GM19023 (cell line): ENCODE measurements at regions not wholly inside any gene's neighbourhood (a gene's known extent, or its start where the extent isn't known, plus 50 kb on each side); places are given as distances from the start of the nearest gene placed in this dataset.

ENCODE experiments used
- ATAC-seq: cut with Tn5 transposase; IDR thresholded peaks from one replicate; pipeline ENCODE4 v1.9.1; 2021; ENCODE audit warnings: mild to moderate bottlenecking, moderate library complexity; ENCODE audit not compliant: unreplicated experiment

DNA sequence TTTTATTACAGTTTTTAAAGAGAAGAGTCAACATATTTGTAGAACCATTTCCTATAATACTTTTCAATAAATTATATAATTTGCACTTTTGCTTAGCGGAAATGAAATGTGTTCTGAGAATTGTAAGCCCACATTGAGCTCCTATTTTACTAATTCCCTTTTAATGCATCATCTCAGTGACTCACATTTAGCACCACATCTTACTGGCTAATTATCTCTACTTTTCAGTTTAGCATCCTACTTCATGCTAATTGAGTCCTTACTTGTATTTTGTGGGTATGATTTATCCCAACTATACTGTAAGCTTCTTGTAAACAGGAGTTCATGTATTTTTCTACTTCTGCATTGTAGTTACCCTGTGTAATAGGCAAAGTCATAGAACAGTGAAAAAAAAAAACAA lies 67.5 kb downstream of the TMX1 start:
- no peak for ATAC-seq

DNA sequence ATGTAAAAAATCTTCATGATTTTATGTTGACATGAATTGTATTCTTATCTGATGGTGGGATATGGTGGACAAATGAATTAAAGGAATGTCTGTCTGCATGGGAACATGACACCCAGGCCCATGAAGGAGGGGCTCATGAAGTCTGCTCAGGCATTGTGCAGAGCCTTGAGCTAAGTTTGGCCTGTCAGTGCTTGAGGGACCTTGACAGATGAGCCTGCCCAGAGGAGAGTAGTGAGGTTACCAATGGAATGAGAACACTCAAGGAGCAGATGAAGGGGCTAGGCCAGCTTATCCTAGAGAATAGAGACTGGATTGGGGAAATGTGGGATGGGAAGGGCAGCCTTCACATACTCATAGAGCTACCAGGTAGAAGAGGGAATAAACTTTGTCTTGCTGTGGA lies 68.8 kb downstream of the TMX1 start:
- ATAC-seq, result no peak

DNA sequence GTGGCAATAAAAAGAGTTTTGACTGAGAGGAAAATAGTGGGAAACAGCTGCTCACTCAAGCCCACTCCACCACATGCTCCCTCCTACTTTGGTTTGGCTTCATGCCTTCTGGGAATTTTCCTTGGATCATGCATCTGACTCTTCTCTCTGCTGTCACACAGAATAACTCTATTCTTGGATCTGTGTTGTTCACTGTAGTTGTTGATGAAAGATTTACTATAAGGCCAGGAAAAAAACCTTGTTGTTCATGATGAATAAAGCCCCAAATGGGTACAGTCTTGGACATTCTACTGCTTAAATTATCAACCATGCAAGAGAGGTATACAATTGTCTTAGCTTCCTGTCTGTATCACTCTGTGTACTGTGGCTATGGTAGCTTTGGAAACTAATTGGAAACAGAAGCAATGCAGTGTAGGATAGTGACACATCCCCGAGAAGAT lies 70.5 kb downstream of the TMX1 start:
- ATAC-seq, result no peak

- ATAC-seq, result no peak
Observed at GRCh38 chr14:51314321-51315015, 74.4 kb downstream of the TMX1 start.

- ATAC-seq, result no peak
Observed at GRCh38 chr14:51317373-51317772, 77.3 kb downstream of the TMX1 start.

DNA sequence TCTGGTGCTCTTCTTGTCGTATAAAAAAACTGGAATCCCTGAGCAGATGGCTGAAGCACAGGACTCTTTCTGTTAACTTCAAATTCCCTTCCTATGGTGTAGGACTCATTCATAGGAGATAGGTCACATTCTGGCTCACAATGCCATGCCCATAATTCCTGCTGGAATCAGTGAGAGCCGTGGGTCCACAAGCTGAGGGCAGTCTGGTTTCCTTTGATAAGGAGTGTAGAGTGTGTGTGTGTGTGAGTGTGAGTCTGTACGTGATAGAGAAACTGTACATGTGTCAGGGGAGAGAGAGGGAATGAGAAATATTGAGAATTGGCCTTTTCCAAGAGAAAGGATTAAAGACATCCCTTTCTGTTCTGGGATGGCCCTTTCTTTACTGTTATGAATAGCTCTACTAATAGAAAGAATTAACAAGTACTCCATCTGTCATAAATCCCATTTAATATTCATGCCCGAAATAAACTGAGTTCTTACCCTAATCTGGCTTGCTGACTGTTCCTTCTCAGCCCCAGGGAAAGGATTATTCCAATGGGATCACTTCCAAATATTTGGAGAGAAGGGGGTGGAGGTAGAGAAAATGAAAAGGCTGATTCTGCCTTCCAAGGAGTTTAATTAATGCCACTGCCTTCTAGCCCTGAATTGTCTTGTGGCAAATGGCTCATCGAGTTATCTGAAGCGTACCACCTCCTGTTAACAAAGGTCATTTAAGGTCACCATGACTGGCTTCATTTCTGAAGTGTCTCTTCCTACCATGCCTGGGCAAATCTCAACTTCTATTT lies 79.0 kb downstream of the TMX1 start:
- ATAC-seq, result no peak

- no peak for ATAC-seq
Observed at GRCh38 chr14:51321036-51321435, 81.0 kb downstream of the TMX1 start.

GRCh38 chr14:51323492-51323891 lies 83.4 kb downstream of the TMX1 start:
- no peak for ATAC-seq

GRCh38 chr14:51327376-51327775 lies 87.3 kb downstream of the TMX1 start:
- no peak for ATAC-seq

- no peak for ATAC-seq
Observed at GRCh38 chr14:51328064-51328771, 88.2 kb downstream of the TMX1 start.

GRCh38 chr14:51328772-51329353 lies 88.8 kb downstream of the TMX1 start:
- no peak for ATAC-seq

DNA sequence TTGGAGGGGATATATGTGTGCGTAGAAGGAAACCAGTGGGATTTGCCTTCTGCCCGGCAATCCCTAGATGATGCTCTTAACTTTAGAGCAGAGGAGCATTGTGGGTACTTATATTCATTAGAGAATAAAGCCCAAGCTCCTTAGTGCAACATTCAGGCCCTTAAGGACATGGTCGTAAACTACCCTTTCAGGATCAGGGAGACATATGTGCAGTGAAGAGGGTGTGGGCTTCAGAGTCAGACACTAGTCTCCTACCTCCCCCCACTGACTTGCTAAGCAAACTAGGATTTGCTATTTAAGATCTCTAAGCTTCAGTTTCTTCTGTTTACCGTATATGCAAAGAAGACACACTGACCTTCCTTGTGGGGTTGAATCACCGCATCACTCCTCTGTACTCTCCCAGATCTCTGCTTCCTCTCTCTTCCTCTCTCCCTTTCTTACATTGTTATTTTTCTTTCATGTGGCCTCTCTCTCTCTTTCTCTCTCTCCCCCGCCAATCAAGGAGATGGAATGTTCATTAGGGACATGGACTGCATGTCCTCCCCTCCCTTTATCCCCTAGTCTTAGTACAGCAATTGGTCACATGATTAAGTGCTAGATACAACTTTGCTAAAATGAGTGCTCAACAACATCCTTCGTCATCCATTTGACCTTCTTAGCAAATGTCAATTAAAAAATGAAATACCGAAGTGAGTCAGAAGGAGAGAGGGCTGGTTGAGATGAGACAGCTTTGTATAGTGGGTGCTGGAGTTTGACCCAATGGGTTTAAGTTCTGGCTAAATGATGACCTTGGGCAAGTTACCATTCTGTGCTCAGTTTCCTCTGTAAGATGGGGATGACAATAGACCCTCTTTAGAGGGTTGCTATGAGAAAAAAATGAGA lies 91.7 kb downstream of the TMX1 start:
- no peak for ATAC-seq

- no peak for ATAC-seq
Observed at GRCh38 chr14:51333299-51333698, 93.3 kb downstream of the TMX1 start.

DNA sequence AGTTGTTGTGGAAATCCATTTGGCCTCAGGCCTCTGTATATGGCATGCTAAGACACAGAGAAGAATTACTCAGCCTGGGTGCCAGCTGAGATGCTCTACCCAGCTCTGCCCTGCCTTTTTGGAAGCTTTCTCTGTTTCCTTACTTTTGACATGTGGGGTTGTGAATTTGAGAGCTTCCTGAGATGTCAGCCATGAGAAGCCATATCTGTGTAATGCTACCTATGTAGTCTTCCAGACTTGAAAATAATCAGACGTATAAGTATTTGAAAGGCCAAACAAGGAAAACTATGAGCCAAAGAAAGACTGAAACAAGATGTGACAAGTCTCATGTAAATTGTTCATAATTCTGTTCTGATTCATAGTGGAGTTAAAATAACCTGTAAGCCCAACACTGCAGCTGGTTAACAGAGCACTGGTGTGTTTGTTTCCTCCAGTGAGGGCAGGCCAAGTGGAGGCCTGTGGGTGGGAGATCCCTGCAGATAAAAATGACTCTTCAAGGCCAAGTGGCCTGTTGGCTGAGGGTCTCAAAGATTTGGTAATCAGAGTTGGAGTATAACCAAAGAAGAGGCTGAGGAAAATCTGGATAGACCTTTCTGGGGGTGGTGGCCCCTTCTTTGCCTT lies 94.0 kb downstream of the TMX1 start:
- no peak for ATAC-seq

GRCh38 chr14:51334566-51334965 lies 94.5 kb downstream of the TMX1 start:
- ATAC-seq, result no peak

DNA sequence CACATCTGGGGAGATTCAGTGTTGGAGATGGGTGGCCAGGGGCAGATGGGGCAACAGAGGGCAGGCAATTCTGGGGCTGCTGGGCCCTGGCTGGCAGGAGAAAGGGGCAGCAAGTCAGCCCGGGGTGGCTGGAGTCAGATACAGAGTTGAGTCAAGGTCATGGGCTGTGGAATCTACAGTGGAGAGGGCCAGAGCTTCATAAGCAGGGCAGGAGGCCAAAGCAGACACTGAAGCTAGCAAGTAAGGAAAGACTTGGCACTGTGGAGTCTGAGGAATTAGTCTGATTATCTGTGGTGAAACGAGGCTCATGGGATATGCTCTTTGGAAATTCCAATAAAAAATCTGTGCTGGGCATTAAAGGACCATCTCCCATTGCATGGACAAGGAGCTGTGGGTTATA lies 95.5 kb downstream of the TMX1 start:
- ATAC-seq, result no peak

DNA sequence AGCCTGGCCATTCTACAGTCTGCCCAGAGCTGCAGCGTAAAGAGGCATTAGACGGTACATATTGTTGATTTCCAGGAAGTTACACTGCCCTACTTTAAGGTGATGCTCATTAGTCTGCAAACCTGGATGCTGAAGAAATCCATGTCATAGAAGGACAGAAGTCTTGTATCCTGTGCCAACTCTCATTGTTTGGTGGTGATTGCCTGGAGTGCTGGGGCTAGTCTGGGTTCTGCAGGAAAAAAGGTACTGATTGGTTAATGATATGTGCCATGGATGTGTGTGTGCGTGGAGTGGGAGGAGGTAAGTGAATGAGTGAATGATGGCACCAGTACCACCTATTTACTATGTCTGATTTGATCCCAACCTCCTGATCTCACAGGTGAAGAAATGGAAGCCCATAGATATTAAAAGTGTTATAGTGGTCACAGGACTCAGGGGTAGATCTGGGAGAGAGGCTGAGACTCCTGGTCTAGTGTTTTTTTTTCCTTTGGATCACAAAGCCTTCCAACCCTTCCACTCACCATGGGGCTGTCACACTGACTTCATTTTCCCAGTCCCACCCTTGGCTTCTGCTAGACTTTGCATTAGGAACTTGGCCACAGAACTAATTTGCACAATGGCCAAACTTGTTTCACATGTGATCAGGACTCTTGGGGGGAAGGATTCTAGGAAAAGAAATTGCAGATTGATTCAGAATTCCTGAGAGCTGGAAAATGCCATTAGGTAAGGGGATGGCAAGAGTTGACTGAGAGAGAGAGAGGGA lies 96.1 kb downstream of the TMX1 start:
- no peak for ATAC-seq

- no peak for ATAC-seq
Observed at GRCh38 chr14:51336734-51337133, 96.7 kb downstream of the TMX1 start.

GRCh38 chr14:51337520-51337919 lies 97.5 kb downstream of the TMX1 start:
- ATAC-seq, result no peak
